Neural crest cell (in vitro differentiated cells): ENCODE measurements at regions not wholly inside any gene's neighbourhood (a gene's known extent, or its start where the extent isn't known, plus 50 kb on each side); places are given as distances from the start of the nearest gene placed in this dataset.
"Not testable (repeated sequence)": the region's sequence is repeated elsewhere in the genome, so short reads cannot be mapped to it uniquely, and the experiment has no call there.

Experiments
- DNase-seq: peaks from one replicate; pipeline ENCODE4 v3.0.0; 2021; ENCODE audit warnings: low read depth, mixed read lengths, low spot score
- H3K27ac Mint-ChIP-seq: one replicate; pipeline ENCODE4 v1.8.0; 2021; ENCODE audit warnings: mild to moderate bottlenecking, mixed read lengths; ENCODE audit not compliant: unreplicated experiment
- H3K27me3 Mint-ChIP-seq: 2 replicates; pipeline ENCODE4 v1.8.0; 2021; ENCODE audit warnings: low read depth, mild to moderate bottlenecking, mixed read lengths
- H3K36me3 Mint-ChIP-seq: 2 replicates; pipeline ENCODE4 v1.8.0; 2021; ENCODE audit warnings: low read depth, mild to moderate bottlenecking, mixed read lengths
- H3K4me1 Mint-ChIP-seq: 2 replicates; pipeline ENCODE4 v1.8.0; 2021; ENCODE audit warnings: mixed read lengths
- H3K4me3 Mint-ChIP-seq: one replicate; pipeline ENCODE4 v1.8.0; 2021; ENCODE audit warnings: mild to moderate bottlenecking, mixed read lengths
- H3K9me3 Mint-ChIP-seq: 2 replicates; pipeline ENCODE4 v1.8.0; 2021; ENCODE audit warnings: mixed read lengths
- TF ChIP-seq, protein P1 (sequence below): fragments of 200-600 bp; sonication (generic); conservative IDR thresholded peaks from 2 replicates; pipeline ENCODE4 v1.5.0; 2021; ENCODE audit warnings: antibody characterized with exemption, mild to moderate bottlenecking

DNA sequence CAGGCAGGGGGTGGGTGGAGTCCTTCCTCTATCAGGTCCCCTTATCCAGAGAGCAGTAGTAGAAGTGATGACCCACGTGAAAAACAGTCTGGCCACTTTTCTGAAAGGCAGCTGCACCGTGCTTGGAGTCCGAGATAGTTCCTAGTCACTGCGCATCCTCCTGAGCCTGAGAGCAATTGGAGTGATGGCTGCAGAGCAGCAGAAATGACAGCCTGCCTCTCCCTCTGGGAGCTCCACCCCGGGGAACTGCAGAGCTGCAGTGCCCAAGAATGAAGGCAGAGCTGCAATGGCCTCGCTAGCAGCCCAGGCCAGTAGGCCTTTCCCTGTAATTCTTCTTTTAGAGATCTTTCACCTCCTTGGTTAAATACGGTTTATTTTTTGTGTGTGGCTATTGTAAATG lies 82.6 kb downstream of the CETN3 start:
- no peaks in the 10 kb centered on the region for H3K4me1 Mint-ChIP-seq
- peaks cover 3% of the 10 kb centered on the region for H3K36me3 Mint-ChIP-seq
- no peak overlapping the region for H3K4me3 Mint-ChIP-seq
- no peak overlapping the region for H3K27ac Mint-ChIP-seq
- H3K27me3 Mint-ChIP-seq = no peaks in the 10 kb centered on the region
- TF ChIP-seq, protein P1, sequence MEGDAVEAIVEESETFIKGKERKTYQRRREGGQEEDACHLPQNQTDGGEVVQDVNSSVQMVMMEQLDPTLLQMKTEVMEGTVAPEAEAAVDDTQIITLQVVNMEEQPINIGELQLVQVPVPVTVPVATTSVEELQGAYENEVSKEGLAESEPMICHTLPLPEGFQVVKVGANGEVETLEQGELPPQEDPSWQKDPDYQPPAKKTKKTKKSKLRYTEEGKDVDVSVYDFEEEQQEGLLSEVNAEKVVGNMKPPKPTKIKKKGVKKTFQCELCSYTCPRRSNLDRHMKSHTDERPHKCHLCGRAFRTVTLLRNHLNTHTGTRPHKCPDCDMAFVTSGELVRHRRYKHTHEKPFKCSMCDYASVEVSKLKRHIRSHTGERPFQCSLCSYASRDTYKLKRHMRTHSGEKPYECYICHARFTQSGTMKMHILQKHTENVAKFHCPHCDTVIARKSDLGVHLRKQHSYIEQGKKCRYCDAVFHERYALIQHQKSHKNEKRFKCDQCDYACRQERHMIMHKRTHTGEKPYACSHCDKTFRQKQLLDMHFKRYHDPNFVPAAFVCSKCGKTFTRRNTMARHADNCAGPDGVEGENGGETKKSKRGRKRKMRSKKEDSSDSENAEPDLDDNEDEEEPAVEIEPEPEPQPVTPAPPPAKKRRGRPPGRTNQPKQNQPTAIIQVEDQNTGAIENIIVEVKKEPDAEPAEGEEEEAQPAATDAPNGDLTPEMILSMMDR = no peak
- no peak for DNase-seq
- peaks cover 12% of the 10 kb centered on the region for H3K9me3 Mint-ChIP-seq

DNA sequence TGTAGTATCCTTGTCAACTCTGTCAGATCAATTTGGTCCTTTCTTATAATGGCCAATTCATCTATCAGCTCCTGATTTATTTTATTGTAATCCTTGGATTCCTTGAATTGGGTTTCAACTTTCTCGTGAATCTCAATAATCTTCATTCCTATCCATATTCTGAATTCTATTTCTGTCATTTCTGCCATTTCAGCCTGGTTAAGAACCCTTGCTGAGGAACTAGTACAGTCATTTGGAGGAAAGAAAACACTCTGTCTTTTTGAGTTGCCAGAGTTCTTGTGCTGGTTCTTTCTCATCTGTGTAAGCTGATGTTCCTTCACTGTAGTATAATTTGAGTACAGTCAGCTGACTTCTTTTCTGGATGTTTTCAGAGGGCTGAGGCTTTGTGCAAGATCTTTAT lies 84.5 kb downstream of the CETN3 start:
- Mint-ChIP-seq H3K4me1 (no peaks in the 10 kb centered on the region), H3K36me3 (peaks cover 5% of the 10 kb centered on the region), H3K4me3 (no peak overlapping the region), H3K27me3 (no peaks in the 10 kb centered on the region), H3K9me3 (peaks cover 19% of the 10 kb centered on the region), H3K27ac (no peak overlapping the region)
- TF ChIP-seq, protein P1 = no peak
- no peak for DNase-seq

DNA sequence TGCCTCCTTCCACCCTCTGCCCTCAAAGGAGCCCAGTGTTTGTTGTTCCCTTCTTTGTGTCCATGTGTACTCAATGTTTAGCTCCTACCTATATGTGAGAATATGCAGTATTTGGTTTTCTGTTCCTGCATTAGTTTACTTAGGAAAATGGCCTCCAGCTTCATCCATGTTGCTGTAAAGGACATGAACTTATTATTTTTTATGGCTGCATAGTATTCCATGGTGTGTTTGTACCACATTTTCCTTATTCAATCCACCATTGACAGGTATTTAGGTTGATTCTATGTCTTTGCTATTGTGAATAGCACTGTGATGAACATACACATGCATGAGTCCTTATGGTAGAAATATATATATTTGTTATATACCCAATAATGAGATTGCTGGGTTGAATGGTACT lies 89.2 kb downstream of the CETN3 start:
- H3K4me1 Mint-ChIP-seq, H3K36me3 Mint-ChIP-seq: not testable (repeated sequence)

DNA sequence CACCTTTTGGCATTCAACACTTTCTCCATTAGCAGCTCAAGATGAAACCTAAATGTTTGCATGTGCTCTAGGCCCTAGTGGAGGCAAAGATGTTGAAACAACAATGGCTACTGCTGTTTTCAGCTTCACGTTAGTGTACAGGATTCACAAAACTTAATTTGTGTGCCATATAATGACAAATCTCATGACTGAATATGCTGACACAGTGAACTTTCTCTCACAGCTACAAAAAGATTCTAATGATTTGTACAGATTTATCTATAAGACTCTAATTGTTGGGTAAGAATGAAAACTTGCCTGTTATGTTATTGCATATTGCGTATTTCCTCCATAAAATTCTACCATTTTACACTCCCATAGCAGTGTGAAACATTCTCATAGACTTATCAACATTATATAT lies 97.5 kb downstream of the CETN3 start:
- TF ChIP-seq, protein P1 = no peak
- no peak for DNase-seq
- Mint-ChIP-seq H3K4me3 (no peak overlapping the region), H3K36me3 (no peaks in the 10 kb centered on the region), H3K27ac (no peak overlapping the region), H3K4me1 (no peaks in the 10 kb centered on the region), H3K9me3 (no peaks in the 10 kb centered on the region), H3K27me3 (no peaks in the 10 kb centered on the region)

More for the DNA sequence above, 89.2 kb downstream of the CETN3 start:
- not testable (repeated sequence) for H3K27me3 Mint-ChIP-seq, H3K4me3 Mint-ChIP-seq, DNase-seq, H3K27ac Mint-ChIP-seq
- peaks cover 19% of the 10 kb centered on the region for H3K9me3 Mint-ChIP-seq

DNA sequence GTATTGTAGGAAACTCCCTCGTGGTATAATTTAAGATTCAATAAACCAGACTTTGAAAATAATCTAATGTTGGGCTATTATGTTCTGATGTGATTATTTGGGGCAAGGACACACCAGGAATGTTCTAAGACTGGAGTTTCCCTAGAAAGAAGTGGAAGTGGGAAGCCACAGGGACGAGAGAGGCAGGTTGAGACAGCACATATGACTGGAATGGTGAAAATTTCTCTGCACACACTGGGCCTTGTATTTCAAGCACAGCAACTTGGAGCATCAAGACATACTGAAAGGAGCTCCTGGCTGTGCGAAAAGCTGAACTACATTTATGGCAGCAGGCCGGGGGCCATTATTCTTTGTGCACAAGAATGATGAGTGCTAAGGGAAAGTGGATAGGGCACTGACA lies 98.2 kb downstream of the CETN3 start:
- Mint-ChIP-seq H3K27ac (no peak overlapping the region), H3K4me1 (no peaks in the 10 kb centered on the region), H3K4me3 (no peak overlapping the region), H3K9me3 (no peaks in the 10 kb centered on the region), H3K36me3 (no peaks in the 10 kb centered on the region), H3K27me3 (no peaks in the 10 kb centered on the region)
- TF ChIP-seq, protein P1 = no peak
- no peak for DNase-seq

DNA sequence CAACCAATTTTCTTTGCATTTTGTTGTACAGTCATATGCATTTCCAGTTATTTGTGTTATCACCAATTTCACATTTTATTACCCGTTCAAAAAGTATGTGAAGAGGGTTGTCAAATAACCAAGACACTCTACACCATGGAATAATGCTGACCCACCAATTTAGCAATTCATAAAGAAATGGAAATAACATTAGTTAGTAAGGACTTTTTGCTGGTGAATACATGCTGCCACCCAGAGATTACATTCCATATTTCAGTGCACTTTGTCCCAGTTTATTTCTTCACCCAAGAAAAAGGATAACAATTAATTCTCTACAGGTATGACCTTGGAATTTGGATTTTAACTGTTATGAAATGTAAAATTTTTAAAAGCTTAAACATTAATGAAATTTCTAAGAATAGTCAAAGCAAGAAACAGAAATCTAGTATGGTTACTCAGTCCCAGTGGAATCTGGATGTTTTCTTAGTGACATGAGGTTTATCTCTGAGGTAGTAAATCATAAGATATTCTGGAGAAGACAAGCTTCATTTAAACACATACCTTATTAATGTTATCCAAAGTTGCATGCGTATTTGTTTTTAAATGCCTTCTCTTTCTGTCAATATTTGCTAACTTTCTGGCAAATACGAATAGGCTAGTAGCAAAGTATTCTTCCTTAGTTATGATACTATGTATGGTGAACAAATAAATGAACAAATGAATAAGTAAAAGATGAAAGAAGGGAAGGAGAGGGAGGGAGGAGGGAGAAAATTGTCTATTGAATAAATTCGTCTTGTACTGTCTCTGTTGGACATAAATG lies 100.6 kb downstream of the CETN3 start:
- no peak for DNase-seq
- Mint-ChIP-seq H3K4me1 (peaks cover 10% of the 10 kb centered on the region), H3K27me3 (no peaks in the 10 kb centered on the region), H3K27ac (no peak overlapping the region), H3K4me3 (no peak overlapping the region), H3K9me3 (no peaks in the 10 kb centered on the region), H3K36me3 (no peaks in the 10 kb centered on the region)
- TF ChIP-seq, protein P1 = no peak
